ENCODE measurements at regions not wholly inside any gene's neighbourhood (a gene's known extent, or its start where the extent isn't known, plus 50 kb on each side); places are given as distances from the start of the nearest gene placed in this dataset.
"Not testable (repeated sequence)": the region's sequence is repeated elsewhere in the genome, so short reads cannot be mapped to it uniquely, and the experiment has no call there.

DNA sequence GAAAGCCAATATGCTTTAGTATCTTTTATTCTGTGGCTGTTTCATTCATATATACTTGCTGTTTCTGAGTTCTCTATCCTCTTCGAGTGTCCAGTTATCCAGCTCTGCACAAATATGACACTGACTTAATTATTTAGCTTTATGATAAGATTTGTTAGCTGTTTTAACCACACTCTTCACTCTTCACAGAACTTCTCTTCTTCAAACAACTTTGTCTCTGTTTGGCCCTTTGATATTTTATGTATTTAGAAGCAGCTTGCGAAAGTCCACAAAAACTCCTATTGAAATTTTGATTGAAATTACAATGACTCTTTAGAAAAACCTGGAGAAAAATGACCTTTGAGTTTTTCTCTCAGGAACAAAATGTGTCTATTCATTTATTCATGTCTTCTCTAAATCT is 407.0 kb downstream of the CPS1 start:
- no peak for DNase-seq

GRCh38 chr2:210964141-210964764 is 407.9 kb downstream of the CPS1 start:
- no peak for DNase-seq

DNA sequence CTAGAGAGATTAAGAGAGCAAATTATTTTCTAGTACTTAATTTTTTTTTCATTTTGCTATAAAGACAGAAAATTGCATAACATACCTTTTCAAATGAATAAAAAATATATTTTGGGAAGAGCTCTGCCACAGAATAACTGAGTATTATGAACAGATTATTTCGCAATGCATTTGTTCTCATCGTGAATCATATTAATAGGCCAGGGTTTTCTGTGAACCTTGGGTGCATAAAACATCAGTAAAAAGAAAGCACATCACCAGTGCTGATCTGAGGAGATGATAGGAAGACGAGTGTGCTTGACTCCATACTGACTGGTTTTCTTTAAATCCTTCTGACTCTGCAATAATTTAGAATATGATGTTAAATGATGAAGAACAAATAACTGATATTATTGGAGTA is 409.1 kb downstream of the CPS1 start:
- DNase-seq, result no peak

DNA sequence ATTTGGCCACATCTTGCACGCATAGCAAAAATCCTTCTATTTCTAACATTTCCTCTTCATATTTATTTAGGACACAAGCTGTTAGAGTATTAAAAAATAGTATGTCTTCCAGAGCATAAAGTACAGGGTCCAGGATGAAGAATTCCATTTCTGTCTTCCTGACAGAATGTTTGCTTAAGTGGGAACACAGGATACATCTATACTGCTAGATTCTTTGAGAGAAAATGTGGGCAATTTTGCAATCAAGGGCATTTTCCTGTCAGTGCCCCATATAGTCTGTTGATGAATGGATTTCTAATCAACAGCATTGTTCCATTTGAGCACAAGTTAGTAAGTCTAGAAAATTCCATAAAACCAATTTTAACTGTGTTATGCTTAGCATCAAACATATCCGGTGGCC is 409.9 kb downstream of the CPS1 start:
- no peak for DNase-seq

DNA sequence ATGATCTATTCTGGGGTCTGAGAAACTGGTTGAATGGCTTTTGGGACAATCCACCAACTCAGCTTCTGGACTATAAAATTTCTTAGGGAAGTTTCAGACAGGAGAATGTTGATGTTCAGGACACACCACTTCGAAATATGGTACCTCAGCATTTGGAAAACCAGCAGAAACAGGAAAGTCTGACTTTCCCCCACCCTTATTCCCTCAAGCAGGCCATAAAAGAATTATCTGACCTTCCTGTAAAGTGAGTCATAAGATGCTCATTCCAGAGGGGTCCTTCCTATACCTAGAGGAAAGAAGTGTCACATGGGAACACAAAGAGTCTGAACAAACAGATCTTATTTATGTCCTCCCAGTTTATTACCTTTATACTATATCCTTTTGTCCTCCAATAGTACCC is 415.0 kb downstream of the CPS1 start:
- no peak for DNase-seq

GRCh38 chr2:210986806-210987205 is 430.4 kb downstream of the CPS1 start:
- not testable (repeated sequence) for DNase-seq

DNA sequence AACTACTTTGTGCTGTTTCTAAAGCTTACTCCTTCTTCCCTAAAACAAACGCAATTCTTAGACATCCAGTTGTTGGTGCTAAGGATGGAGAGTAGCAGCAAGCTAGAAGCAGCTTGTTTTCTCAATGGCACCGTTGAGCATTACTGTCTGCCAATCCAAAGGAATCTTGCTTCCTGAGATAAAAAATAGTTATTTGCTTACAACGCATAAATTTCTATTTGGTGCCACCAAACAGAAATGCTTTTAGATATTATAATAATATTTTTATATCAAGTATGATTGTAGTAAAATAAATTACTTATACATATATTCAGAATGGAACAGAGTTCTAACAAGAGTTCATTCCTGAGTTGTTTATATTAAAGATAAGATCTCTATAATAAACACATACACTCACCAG is 434.7 kb downstream of the CPS1 start:
- DNase-seq, result no peak

- no peak for DNase-seq
Observed at GRCh38 chr2:210994104-210994503, 437.7 kb downstream of the CPS1 start.

GRCh38 chr2:210997373-210997772 is 441.0 kb downstream of the CPS1 start:
- no peak for DNase-seq

DNA sequence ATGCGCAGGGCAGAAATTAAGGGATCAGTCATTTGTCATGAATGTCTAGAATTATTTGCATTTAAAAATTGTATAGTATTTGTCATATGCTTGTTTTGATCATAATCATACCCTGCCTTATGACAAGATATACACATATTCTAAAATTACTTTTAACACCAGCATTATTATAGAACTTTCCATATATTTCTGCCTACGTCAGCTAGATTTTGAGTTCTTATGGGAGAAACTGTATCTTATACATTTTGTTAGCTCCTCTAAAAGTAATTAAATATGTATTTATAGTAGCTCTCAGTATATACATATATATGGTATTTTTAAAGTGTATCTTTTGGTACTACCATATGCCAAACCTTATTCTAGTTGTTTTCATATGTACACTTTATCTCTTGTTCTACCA is 441.9 kb downstream of the CPS1 start:
- DNase-seq, result no peak

DNA sequence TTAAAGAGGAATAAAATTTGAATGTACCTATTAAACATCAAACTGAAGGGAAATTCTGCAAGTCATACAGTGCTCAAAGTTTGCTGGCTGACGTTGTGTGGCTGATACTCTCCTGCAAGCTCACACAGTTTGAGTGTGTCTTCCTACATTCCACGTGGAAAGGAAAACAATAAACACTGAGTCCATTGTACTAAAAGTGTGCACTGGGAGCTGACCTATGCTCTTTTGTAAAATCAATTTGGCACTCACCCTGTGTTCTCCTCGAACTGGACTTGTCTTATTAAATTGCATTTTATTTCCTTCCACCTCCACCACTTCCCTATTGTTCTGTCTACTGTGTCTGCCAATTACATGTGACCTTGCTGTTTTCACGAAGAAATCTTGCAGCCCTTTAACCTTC is 458.0 kb downstream of the CPS1 start:
- DNase-seq, result no peak

GRCh38 chr2:211014906-211015305 is 458.5 kb downstream of the CPS1 start:
- no peak for DNase-seq

DNA sequence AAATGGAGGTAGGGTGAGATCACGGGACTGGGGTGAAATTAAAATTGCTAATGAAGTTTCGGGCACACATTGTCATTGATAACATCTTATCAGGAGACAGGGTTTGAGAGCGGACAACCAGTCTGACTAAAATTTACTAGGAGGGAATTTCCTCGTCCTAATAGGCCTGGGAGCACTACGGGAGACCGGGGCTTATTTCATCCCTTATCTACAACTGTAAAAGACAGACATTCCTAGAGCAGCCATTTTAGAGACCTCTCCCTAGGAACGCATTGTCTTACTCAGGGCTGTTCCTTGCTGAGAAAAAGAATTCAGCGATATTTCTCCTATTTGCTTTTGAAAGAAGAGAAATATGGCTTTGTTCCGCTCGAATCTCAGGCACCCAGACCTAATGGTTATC is 468.7 kb downstream of the CPS1 start:
- not testable (repeated sequence) for DNase-seq

DNA sequence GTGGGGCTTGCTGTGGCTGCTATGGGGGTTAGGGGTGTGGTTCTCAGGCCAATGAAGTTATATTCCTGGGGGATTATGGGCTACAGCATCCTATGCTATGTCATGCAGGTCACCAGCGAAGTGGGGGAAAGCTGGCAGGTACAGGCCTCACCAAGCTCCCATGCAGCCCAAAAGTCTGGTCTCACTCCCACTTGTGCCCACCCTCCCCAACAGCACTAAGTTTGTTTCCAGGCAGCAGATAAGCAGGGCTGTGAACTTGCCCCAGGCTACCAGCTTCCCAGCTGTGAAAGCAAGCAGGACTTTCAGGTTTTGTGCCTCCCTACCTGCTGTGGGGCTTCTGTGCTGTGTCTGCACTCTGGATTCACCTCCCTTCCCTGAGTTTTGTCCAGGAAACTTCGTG is 469.7 kb downstream of the CPS1 start:
- no peak for DNase-seq

DNA sequence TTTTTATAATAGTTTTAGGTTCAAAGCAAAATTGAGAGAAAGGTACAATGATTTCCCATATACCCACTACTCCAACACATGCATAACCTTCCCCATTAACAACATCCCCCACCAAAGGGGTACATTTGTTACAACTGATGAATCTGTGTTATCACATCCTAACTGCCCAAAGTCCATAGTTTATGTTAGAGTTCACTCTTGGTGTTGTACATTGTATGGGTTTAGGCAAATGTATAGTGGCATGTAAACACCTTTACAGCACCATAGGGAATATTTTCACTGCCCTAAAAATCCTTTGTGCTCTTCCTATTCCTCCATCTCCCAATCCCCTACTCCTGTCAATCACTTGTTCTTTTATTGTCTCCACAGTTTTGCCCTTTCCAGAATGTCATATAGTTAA is 471.6 kb downstream of the CPS1 start:
- no peak for DNase-seq

DNA sequence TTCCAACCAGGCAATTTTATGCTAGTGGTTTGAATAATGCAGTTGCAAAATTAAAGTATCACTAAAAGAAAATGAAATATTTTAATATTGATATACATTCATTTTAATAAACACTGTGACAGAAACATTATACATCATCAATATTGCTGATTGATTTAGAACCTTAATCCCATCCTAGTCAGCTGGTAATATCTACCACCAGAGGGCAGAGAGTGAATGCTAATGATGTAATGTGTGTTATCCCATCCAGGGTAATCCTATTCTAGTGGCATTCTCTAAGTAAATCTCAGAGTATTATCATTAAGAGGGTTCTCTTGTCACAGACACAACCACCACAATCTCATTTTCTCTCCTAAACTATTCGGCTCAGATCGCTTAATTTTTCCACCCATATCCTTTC is 477.4 kb downstream of the CPS1 start:
- DNase-seq, result no peak

GRCh38 chr2:211035548-211036185 is 479.3 kb downstream of the CPS1 start:
- no peak for DNase-seq

- no peak for DNase-seq
Observed at GRCh38 chr2:211045025-211045424, 488.6 kb downstream of the CPS1 start.

GRCh38 chr2:211049321-211050018 is 493.1 kb downstream of the CPS1 start:
- DNase-seq, result no peak

GRCh38 chr2:211055438-211055837 is 499.0 kb downstream of the CPS1 start:
- DNase-seq, result no peak

DNA sequence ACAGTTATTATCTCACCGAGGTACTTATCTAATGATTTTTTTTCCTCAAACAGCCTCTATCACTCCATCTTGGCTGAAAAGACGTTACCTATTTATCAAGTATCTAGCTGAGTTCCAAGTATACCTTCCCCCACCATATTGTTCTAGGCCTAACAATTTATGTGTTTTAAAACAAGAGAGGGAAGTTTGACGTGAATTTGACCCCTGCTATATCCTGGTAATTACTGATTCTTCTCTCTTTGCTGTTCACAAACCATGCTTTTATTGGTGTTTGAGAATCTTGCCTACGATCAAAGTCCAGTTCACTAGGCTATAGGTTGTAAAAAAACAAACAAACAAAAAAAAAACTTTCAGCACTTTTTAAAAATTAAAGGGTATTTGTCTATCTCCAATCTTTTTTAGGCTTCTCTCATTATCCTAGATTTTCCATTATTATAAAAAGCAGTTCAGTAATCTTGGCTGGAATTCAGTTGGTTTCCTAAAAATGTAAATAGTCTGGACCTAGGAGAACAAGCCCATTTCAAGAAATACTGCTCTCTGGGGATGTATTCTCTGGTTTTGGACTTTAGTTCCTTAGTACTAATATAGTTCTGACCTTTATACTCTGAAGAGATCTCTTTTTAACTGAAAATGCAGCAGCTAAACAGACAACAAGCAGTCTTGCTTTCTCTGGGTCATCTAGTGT is 505.4 kb downstream of the CPS1 start:
- no peak for DNase-seq

DNA sequence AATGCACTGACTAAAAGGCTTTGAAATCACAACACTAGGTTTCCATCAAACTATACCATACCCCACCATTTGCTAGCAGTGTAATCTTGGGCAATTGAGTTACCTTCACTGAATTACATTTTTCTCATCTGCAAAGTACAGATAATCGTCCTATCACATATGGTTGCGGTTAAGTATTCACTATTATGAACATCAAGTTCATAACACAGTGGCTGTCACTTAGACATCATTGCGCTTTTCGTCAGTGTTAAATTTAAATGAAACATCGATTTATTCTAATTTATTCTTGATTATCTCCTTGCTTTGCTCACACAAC is 505.9 kb downstream of the CPS1 start:
- DNase-seq, result no peak

- DNase-seq, result no peak
Observed at GRCh38 chr2:211067029-211067428, 510.6 kb downstream of the CPS1 start.

- DNase-seq, result no peak
Observed at GRCh38 chr2:211068108-211068780, 511.8 kb downstream of the CPS1 start.

All from activated CD4-positive, alpha-beta T cell treated with anti-CD3 and anti-CD28 coated beads for 48 hours (primary cell).